ENCODE measurements at regions not wholly inside any gene's neighbourhood (a gene's known extent, or its start where the extent isn't known, plus 50 kb on each side); places are given as distances from the start of the nearest gene placed in this dataset.

DNA sequence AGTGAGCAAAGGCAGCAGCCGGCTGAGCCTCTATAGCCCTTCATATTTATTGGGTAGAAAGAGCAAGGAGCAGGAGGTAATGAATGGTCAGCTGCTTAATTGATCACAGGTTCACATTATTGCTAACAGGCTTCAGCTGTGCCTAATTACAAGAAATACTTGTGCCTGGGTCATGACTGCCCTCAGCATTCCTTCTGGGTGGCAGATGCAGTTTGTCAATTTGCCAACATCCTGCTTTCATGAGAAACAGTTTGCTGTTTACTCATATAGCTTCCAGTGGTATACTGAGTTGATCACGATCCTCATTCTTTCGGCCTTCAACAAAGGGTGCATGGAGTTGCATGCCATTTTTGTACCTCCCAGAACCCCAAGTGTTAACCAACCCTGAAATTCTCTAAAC lies 81.0 kb upstream of the PLEKHG7 start:
- H3K27ac ChIP-seq (ENCODE audit: low read length) = no peak overlapping the region
- H3K36me3 ChIP-seq (replicated peaks; ENCODE audit: insufficient read depth, low read length) = no peaks in the 10 kb centered on the region
- no peak for DNase-seq
- no peaks in the 10 kb centered on the region for H4K20me1 ChIP-seq (ENCODE audit: insufficient read depth, low read length)
- no peaks in the 10 kb centered on the region for H3K4me1 ChIP-seq (ENCODE audit: low read length)
- no peaks in the 10 kb centered on the region for H3K9me3 ChIP-seq (replicated peaks; ENCODE audit: insufficient read depth, low read length)
- H3K4me2 ChIP-seq (ENCODE audit: low read depth, low read length) = no peak overlapping the region
- H3F3A ChIP-seq (ENCODE audit: insufficient read depth, low read length) = no peaks in the 10 kb centered on the region
- no peak overlapping the region for H3K4me3 ChIP-seq (ENCODE audit: low read length)
- H3K27me3 ChIP-seq (replicated peaks; ENCODE audit: insufficient read depth, low read length) = no peaks in the 10 kb centered on the region
- H3K79me2 ChIP-seq (ENCODE audit: low read length) = no peaks in the 10 kb centered on the region
- H2AFZ ChIP-seq (ENCODE audit: low read length) = no peak overlapping the region
- no peak for TF ChIP-seq CTCF (IDR thresholded peaks at IDR 0.05; ENCODE audit: low read length)
- no peak for TF ChIP-seq EZH2 (optimal IDR thresholded peaks at IDR 0.05; ENCODE audit: low read depth, low read length)
- TF ChIP-seq EZH2phosphoT487 (IDR thresholded peaks at IDR 0.05; ENCODE audit: low read length) = no peak
- no peaks in the 10 kb centered on the region for H3K9me2 ChIP-seq (replicated peaks; ENCODE audit: insufficient read depth, low read length)
- no peak overlapping the region for H3K9ac ChIP-seq (ENCODE audit: low read length)

GRCh38 chr12:92621312-92621711 lies 81.5 kb upstream of the PLEKHG7 start:
- Histone ChIP-seq H3K4me2 (ENCODE audit: low read depth, low read length) (no peak overlapping the region), H3K27ac (ENCODE audit: low read length) (no peak overlapping the region), H3K9ac (ENCODE audit: low read length) (no peak overlapping the region), H2AFZ (ENCODE audit: low read length) (no peak overlapping the region), H3K79me2 (ENCODE audit: low read length) (no peaks in the 10 kb centered on the region), H3K4me1 (ENCODE audit: low read length) (no peaks in the 10 kb centered on the region), H3K27me3 (replicated peaks; ENCODE audit: insufficient read depth, low read length) (no peaks in the 10 kb centered on the region), H3K4me3 (ENCODE audit: low read length) (no peak overlapping the region), H3K9me3 (replicated peaks; ENCODE audit: insufficient read depth, low read length) (no peaks in the 10 kb centered on the region), H3K9me2 (replicated peaks; ENCODE audit: insufficient read depth, low read length) (no peaks in the 10 kb centered on the region), H3K36me3 (replicated peaks; ENCODE audit: insufficient read depth, low read length) (no peaks in the 10 kb centered on the region), H4K20me1 (ENCODE audit: insufficient read depth, low read length) (no peaks in the 10 kb centered on the region), H3F3A (ENCODE audit: insufficient read depth, low read length) (no peaks in the 10 kb centered on the region)
- no peak for DNase-seq
- no peak for TF ChIP-seq CTCF (IDR thresholded peaks at IDR 0.05; ENCODE audit: low read length)
- no peak for TF ChIP-seq EZH2 (optimal IDR thresholded peaks at IDR 0.05; ENCODE audit: low read depth, low read length)
- TF ChIP-seq EZH2phosphoT487 (IDR thresholded peaks at IDR 0.05; ENCODE audit: low read length) = no peak

DNA sequence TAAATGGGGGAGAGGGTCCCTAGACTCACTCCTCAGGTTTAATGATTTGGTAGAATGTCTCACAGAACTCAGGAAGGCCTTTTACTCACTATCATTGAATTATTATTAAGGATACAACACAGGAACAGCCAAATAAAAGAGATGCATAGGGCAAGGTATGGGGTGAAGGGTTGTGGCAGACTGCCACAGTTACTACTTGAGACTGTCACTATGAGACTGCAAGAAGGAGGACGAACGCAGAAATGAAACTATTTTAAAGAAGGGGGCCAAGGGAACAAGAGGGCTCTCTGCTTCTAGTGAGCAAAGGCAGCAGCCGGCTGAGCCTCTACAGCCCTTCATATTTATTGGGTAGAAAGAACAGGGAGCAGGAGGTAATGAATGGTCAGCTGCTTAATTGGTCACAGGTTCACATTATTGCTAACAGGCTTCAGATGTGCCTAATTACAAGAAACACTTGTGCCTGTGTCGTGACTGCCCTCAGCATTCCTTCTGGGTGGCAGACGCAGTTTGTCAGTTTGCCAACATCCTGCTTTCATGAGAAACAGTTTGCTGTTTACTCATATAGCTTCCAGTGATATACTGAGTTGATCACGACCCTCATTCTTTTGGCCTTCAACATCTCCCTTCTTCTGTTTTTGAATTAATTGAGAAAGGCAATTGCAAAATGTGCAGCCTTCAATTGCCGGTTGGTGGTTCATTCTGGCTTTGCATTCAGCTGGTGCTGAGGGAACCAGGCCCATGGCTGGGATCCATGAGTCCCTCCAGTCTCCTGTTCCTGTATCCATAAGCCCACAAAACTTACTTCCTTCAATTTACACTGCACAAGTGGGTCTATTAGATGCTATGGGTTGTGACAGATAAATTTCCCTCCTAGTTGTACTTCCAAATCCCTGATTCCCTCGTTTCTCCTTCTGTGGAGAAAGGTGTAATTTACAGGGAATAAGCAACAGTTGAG lies 82.8 kb upstream of the PLEKHG7 start:
- H3K36me3 ChIP-seq (replicated peaks; ENCODE audit: insufficient read depth, low read length) = no peaks in the 10 kb centered on the region
- H3K79me2 ChIP-seq (ENCODE audit: low read length) = no peaks in the 10 kb centered on the region
- no peak overlapping the region for H2AFZ ChIP-seq (ENCODE audit: low read length)

More for the DNA sequence above, 82.8 kb upstream of the PLEKHG7 start:
- no peak overlapping the region for H3K9ac ChIP-seq (ENCODE audit: low read length)
- H3K27me3 ChIP-seq (replicated peaks; ENCODE audit: insufficient read depth, low read length) = no peaks in the 10 kb centered on the region
- H3K9me2 ChIP-seq (replicated peaks; ENCODE audit: insufficient read depth, low read length) = no peaks in the 10 kb centered on the region
- no peaks in the 10 kb centered on the region for H3F3A ChIP-seq (ENCODE audit: insufficient read depth, low read length)
- H3K4me2 ChIP-seq (ENCODE audit: low read depth, low read length) = no peak overlapping the region
- TF ChIP-seq EZH2 (optimal IDR thresholded peaks at IDR 0.05; ENCODE audit: low read depth, low read length) (no peak), CTCF (IDR thresholded peaks at IDR 0.05; ENCODE audit: low read length) (no peak), EZH2phosphoT487 (IDR thresholded peaks at IDR 0.05; ENCODE audit: low read length) (no peak)
- no peak overlapping the region for H3K4me3 ChIP-seq (ENCODE audit: low read length)
- H3K4me1 ChIP-seq (ENCODE audit: low read length) = no peaks in the 10 kb centered on the region
- H4K20me1 ChIP-seq (ENCODE audit: insufficient read depth, low read length) = no peaks in the 10 kb centered on the region
- no peak overlapping the region for H3K27ac ChIP-seq (ENCODE audit: low read length)
- H3K9me3 ChIP-seq (replicated peaks; ENCODE audit: insufficient read depth, low read length) = no peaks in the 10 kb centered on the region
- no peak for DNase-seq
